DMS153 treated with DMSO at 0.1 percent for 48 hours (cell line): ENCODE measurements at regions not wholly inside any gene's neighbourhood (a gene's known extent, or its start where the extent isn't known, plus 50 kb on each side); places are given as distances from the start of the nearest gene placed in this dataset.

Experiments used
- DNase-seq: peaks from one replicate; lab custom pipeline; 2025; ENCODE audit not compliant: unreplicated experiment; lab: John Stamatoyannopoulos, UW

DNA sequence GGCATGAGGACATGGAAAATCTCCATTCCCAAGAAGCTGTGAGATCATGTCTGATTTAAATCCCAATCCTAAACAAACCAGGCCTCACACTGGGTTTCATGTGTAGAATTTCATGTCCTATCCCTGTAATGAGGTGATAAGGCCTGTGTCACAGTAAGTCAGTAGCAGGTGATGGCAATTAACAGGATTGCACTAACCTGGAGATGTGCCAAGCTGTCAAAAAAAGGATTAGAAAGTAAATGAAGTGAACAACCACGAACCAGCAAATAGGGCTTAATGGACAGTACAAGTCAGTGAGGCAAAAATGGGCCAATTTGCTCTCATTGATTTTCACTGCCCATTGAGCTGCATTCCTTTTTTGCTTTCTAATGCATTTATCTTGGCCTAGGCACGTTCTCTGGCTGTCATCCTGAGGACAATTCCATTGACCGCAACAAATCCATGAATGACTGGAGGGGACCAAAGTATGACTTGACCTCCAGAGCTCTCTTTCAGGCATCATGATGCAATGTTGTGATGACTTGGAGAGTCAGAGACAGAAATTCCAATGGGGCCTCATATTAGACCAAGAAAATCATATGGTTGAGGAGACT lies 673.6 kb upstream of the ADGRL2 start:
- no peak for DNase-seq

DNA sequence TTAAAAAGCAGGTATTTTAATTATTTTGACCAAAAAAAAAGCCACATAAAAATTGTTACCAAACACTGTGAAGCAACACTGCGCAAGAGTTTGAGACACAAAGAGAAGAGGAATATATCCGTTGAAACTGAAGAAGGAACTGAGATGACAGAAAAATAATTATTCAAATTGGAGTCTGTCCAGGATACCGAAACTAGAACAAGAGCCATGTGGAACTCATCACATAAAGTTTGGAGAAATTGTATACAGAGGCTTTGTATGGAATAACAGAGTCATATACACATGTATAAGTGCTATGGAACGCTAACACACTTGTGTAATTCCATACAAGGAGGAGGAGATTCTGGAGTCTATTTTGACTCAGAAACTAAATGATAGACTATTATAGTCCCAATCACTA lies 675.1 kb upstream of the ADGRL2 start:
- DNase-seq = no peak

DNA sequence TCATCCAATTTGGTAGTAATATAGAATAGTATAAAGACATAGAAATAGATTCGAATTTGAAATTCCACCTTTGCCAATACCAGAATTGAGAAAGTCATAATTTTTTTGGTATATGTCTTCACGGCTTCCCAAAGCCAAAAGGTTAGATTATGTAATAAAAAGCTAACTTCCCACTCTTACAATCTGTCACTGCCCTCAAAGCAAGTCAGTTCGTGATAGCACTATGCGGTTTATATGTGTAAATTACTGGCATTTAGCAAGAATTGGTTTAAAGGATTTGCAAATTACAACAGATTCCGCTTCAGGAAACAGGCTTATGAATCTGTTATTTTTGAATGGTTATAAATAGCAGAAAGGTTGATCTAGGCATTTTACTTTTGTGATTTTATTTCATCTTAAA lies 679.4 kb upstream of the ADGRL2 start:
- no peak for DNase-seq

DNA sequence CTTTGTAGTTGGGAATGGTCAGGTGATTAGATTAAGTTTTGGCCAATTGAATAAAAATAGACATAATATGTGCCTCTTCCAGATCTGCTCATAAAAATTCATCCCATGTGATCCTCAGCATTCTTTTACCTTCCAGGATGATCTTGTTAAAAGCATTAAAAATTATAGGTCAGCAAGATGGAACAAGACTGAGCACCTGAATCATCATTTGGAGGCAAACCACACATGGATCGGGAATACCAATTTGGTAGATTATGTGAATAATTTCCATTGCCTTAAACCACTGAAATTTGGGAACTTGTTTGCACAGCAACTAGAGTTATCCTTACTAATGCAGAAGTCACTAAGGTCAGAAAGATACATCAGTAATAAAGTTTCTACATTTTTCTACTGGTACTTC lies 681.4 kb upstream of the ADGRL2 start:
- DNase-seq = no peak

DNA sequence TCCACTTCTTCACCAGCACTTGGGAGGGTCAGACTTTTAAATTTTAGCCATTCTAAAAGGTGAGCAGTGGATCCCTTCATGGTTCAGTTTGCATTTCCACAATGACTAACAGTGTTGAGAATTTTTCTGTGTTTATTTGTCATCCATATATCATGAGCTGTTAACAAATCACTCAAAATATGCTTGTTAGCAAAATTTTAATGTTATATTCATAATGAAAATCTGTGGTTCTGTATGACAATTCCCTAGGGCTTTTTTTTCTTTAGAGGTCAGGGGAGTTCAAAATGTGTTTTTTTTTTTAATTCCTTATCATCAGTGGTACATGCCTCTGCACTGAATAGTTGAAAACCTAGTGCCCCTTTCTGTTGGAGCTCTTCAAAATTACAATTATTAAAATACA lies 682.2 kb upstream of the ADGRL2 start:
- no peak for DNase-seq

DNA sequence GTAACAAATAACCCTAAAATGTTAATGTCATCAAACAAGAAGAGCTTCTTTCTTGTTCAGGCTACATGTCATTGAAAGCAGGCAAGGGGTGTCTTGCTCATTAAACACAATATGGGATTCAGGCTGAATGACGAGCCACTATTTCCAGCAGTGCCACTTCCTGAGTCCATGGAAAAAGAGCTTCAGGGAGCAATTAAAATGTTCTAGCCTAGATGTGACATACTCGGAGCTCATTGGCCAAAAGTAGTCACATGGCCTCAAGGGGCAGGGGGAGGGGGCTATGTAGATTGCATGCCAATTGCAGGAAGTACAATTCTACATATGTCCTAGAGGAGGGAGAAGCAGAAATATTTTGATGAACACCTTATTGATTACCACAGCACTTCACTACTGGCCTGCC lies 685.3 kb upstream of the ADGRL2 start:
- DNase-seq = no peak

DNA sequence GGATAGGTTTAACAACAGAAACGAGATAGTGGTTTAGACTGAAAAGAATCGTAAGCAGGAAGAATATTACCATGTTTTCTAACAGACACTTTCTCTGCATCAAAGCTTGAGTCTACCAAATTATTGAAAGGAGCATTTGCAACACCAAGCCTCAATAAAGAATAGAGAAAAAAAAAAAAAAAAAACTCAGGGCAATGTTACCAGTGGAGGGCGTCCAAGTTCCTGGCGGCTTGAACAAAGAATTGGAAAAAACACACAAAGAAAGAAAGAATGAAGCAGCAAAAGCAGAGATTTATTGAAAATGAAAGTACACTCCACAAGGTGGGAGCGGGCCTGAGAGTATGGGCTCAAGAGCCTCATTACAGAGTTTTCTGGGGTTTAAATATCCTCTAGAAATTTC lies 686.5 kb upstream of the ADGRL2 start:
- no peak for DNase-seq

DNA sequence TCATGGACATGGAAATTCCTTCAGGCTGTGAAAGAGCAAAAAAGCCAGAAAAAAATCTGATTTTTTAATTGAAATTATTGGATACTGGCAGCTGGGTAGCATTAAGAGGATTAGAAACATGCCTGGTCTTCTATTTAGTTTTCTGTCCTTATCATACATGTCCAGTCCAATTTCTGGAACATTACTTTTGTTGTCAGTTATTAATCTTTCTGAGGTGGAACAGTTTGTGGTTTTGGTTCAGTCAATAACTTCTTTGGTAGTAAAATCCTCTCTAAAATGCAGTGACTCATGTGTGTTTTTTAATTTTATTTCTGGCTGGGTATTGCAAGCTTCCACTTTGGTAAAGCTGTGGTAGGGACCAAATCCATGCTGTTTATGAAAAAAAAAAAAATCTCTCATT lies 687.0 kb upstream of the ADGRL2 start:
- no peak for DNase-seq

DNA sequence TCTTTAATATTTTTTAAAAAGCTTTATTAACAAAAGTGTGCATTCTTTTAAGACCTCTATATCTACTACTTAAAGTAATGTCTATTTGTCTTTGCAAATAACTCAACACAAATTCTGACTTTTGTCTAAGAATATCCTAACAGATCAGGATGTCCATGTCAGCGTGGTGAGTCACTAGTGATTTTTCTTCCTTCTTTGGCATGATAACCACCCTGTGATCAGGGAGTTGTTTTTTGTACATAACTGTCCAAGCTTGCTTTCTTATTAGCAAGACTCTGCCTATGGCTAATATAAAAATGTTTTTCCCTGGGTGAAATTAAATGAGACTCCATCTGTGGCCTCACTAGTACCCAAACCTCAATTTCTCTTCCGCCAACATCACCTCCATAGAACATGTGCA lies 688.9 kb upstream of the ADGRL2 start:
- DNase-seq = no peak

DNA sequence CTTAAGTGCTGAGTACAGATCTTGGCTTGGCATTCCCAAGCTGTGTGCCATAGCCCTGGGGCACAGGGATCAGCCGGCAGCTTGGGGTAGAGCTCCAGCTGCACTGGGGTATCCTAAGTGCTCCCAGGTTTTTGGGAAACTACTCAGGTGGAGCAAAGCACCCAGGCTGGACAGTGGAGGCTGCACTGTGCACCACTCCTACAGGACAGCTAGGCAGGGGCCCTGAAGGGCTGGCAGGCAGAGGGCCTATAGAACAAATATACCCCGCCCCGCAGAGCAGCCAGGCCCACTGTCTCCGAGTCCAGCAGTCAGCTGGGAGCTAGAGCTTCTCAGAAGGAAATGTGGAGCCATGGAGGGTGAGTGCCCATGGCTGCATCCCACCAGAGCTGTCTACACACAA lies 691.7 kb upstream of the ADGRL2 start:
- no peak for DNase-seq

DNA sequence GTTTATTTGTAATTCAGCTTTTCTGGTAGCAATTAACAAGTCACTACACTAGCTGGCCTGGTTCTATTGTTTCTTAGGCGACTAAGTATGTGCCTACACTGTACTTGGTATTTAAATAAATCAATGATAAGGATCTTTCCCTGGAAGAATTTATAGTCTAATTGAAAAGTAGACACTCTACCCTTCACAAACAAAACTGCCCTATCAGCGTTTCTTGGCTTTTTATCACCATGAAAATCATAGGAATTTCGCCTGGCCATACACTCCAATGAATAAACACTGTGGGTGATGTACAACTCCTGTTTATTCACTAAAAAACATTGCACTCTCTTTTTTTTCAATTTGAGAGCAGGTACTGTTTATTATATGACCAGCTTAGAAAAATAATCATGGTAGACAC lies 702.9 kb upstream of the ADGRL2 start:
- no peak for DNase-seq

DNA sequence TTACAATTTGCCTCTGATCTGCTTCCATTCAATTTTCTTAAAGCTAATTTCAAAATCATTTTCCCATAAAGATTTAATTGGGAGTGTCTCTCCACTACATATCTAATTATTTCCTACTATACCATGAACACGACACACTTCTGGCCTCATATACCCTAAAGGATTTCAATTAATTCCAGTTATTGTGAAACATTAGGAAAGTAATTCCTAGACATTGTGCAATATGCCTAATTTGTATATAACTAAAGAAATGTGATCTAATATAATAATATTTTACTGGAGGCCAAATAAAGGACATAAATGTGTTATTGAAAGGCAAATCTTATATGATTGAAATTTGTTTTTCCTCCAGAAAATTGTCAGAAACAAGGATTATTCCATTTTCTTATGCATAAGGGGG lies 727.2 kb upstream of the ADGRL2 start:
- DNase-seq = no peak

DNA sequence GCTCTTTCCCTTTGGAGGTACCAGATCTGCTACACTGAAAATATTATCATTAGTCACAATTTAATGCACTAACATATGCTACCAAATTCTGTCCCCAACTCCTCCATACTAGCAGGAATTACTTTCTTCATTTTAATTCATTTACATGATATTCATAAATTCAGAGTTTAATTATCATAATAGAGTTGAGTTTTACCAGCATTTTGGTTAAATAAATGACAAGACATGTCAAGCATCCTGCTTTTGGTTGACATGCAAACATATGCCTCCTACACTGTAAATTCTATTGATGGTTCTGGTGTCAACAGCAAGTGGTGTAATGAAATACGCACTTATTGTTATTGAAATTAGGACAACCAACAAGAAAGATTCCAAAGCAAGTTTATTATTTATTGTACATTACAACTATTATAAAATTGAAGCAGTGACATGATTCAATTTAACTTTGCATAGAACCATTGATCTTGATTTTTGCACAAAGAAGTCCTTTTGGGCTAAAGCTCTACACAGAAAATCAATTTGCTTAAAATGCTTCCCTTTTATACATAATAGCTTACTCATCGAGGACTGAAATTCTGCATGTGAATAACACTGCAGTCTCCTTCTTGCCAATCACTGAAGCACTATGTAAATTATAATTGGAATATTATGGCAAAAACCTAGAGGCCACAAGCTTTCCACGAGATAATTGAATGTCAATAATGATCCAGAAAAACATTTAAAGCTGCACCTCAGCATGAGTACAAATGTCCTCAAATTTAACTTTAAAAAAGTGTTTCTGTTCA lies 728.6 kb upstream of the ADGRL2 start:
- no peak for DNase-seq

DNA sequence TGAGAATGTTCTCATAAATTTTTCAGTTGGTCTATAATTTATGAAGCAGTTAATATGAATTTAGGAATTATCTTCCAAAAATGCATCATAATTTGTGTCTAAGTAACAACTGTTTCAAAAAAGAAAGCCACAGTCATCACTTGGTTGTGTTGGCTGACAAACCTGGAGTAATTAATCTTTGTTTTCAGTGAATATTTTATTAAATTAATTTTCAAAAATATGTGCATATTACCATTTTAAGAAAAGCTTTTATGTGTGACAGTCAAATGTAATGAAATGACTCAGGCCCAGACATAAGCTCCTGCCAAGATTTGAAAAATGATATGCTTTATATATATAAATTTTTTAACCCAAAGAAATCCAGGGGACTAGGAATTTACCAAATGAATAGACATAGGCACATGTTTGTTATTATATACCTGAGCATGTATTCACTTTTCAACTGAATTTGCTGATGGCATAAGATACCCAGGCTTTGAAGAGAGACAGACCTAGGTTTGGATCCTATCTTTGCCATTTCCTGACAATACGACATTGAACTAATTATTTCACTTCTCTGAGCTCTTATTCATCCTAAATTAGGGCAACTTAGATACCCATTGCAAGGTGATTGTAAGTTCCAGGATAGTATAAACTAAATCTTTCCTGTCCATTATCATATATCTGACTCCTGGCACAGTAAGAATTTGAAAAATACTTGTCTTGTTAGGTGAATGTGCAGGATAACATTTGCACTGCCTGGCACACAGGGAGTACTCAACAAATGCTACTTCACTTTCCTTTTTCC lies 729.5 kb upstream of the ADGRL2 start:
- no peak for DNase-seq

DNA sequence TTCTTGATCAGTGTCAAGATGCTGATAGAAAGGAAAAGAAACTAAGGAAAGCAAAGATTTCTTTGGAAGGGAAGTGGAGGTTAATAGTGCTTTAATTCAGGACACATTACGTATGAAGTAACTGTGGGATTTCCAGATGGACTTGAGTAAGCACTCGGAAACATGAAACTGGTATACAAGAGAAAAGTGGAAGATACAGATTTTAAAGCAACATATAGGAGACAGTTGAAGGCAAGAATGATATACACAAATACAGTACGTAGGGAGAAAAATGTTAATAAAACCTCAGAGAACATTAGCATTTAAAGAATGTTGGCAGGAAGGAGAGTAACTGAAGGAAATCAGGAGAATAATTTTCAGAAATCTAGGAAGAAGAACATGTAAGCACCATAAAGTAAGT lies 730.9 kb upstream of the ADGRL2 start:
- no peak for DNase-seq

DNA sequence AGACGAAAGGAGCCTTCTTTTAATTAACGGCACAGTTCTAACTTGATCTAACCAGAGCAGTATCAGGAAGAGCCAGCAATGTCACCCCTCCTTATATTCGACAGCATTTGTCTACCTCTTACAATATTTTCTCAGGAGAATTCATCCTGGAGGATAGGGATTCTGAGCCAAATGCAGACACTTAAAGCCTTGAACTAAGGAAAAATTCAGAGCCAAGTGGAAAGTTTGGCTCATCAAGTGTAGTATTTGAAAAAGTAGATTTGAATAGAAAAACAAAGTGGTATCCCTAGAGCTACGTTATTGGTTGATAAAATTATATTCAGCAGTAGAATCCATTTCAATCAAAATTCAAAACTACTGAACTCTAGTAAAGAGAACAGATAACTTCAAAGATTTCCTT lies 732.0 kb upstream of the ADGRL2 start:
- no peak for DNase-seq

DNA sequence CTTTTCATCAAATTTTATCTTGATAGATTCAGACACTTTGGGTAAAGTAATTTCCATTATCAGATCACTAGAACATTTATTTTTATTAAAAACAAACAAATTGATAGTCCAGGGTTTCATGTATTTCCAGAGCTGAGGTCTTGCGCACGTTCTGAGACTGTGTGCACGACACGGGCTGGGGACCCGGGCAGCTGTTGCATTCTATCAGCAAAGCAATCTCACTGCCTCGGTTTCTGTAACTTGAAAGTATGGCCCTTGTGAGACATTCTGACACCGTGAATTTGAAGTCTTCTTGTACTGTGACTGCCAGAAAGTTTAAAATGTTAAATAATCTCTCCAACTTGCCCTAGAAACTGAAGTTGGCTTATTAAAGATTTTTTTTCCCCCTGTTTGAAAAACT lies 746.9 kb upstream of the ADGRL2 start:
- DNase-seq = no peak

DNA sequence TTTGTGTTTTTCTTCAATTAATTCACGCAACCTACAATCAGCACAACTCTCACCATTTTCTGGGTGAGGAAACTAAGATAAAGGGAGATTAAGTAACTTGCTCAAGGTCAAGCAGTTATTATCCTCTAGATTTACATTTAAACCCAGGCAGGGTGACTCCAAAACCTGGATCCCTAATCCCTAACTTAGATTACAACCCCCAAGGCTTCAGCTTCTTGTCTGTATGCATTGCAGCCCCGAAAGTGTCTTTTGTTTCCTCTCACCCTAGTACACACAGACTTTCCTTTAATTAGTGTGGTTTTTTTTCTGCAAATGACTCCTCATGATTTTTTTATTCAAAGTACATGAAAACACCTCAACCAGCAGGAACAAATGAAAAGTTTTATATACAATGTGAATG lies 748.6 kb upstream of the ADGRL2 start:
- DNase-seq = no peak

DNA sequence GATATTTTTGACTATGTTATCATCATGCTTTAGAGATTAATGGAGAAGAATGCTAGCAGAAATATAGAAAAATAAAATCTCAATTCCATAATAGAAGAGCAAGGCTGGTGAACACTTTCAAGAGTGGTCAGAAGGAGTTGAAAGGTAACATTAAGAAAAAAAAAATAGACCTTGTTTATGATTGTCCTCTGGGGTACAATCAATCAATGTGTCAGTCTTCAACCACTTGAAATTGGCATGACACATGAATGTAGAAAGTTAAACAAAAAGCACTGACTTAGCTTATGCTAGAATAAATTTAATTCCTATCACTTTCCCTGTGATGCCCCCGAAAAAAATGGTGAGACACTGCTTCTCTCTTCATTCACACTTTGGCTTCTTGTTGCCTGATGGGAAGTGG lies 750.3 kb upstream of the ADGRL2 start:
- no peak for DNase-seq

DNA sequence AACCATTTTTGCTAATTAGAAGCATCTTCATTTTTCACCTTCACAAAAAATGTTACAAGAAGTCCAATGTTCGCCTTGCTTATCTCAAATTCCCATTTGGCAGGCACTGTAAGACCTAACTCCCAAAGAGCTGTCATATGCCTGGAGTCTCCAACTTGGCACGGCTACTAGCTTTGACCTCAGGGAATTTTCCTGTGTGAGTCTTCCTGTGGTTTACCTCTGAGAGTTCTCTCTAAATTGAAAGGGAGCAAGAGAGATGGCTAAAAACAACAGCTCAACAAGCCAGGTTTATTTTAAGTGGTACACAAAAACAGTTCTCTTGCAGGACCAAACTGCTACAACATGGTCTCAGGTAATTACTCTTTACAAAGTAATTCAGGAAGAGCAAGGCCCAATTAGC lies 756.0 kb upstream of the ADGRL2 start:
- DNase-seq = no peak

DNA sequence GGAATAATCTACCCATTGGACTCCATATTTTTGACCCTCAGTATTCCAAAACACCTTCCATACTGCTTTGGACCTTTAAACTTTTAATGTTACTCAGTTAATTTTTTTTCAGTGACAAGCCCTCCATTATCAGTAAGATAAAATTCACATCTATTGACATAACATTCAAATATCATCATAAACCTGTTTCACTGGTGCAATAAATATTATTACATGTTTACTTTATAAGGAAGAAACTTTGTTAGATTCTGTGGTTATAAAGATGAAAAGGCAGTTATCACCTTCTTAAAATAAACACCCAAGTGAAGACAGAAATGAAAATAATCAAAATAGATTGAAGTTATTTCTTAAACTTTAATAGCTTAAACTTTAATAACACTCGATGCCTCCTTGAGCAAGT lies 758.5 kb upstream of the ADGRL2 start:
- DNase-seq = no peak

DNA sequence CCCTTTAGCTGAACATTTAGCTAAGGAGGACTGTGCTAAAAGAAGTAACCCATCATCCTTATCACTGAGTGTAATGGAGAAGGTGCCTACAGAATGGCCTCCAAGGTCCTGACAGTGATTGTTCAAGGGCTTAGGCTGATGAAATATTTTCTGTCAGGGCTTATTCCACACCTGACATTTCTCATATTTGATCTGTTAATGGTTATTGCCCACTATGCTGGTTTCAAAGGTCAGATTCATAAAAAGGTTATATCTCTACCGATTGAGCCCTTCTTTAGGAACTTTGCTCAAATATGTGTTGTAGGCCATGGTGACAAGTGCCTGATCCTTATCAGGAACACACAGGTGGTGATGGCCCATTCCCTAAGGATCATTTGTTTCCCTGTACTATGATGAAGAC lies 766.4 kb upstream of the ADGRL2 start:
- DNase-seq = no peak
